Left renal cortex interstitium (tissue), 4 donors: ENCODE measurements at regions not wholly inside any gene's neighbourhood (a gene's known extent, or its start where the extent isn't known, plus 50 kb on each side); places are given as distances from the start of the nearest gene placed in this dataset.
"Not testable (repeated sequence)": the region's sequence is repeated elsewhere in the genome, so short reads cannot be mapped to it uniquely, and the experiment has no call there.

Source experiments
- DNase-seq, 4 donors: peaks; one replicate each; pipeline ENCODE4 v3.0.0-alpha.2; 2013; ENCODE audit warnings: low read depth in 4 of 4, low spot score in 2 of 4, missing footprints in 1 of 4

- DNase-seq = no peak
These were observed 1225.3 kb downstream of the SUCLG1 start for GRCh38 chr2:83233781-83234180.

GRCh38 chr2:83233326-83233725 is 1225.8 kb downstream of the SUCLG1 start:
- no peak for DNase-seq

GRCh38 chr2:83229443-83229842 is 1229.6 kb downstream of the SUCLG1 start:
- no peak for DNase-seq

- DNase-seq = no peak
These were observed 1234.4 kb downstream of the SUCLG1 start for GRCh38 chr2:83224591-83225200.

- no peak for DNase-seq
These were observed 1237.8 kb downstream of the SUCLG1 start for GRCh38 chr2:83221258-83221657.

GRCh38 chr2:83217854-83218253 is 1241.2 kb downstream of the SUCLG1 start:
- DNase-seq = no peak

- peak in 1 of 4 donors; percentile 28 for DNase-seq
These were observed 1262.9 kb downstream of the SUCLG1 start for GRCh38 chr2:83196225-83196624.

GRCh38 chr2:83191316-83191715 is 1267.8 kb downstream of the SUCLG1 start:
- DNase-seq = no peak

GRCh38 chr2:83186105-83186760 is 1272.8 kb downstream of the SUCLG1 start:
- DNase-seq = no peak

- not testable (repeated sequence) for DNase-seq
These were observed 1278.1 kb downstream of the SUCLG1 start for GRCh38 chr2:83180862-83181530.

- DNase-seq = no peak
These were observed 1282.5 kb downstream of the SUCLG1 start for GRCh38 chr2:83176539-83176938.

GRCh38 chr2:83172841-83173240 is 1286.2 kb downstream of the SUCLG1 start:
- DNase-seq = no peak

GRCh38 chr2:83168377-83168776 is 1290.7 kb downstream of the SUCLG1 start:
- DNase-seq = no peak

GRCh38 chr2:83162421-83162820 is 1296.7 kb downstream of the SUCLG1 start:
- no peak for DNase-seq

- no peak for DNase-seq
These were observed 1298.5 kb downstream of the SUCLG1 start for GRCh38 chr2:83160571-83160970.

GRCh38 chr2:83155826-83156225 is 1303.3 kb downstream of the SUCLG1 start:
- no peak for DNase-seq

GRCh38 chr2:83143946-83144345 is 1315.1 kb downstream of the SUCLG1 start:
- no peak for DNase-seq

GRCh38 chr2:83142934-83143333 is 1316.1 kb downstream of the SUCLG1 start:
- DNase-seq = no peak

- no peak for DNase-seq
These were observed 1343.5 kb downstream of the SUCLG1 start for GRCh38 chr2:83115606-83116005.

GRCh38 chr2:83115155-83115554 is 1343.9 kb downstream of the SUCLG1 start:
- no peak for DNase-seq

- DNase-seq = no peak
These were observed 1345.1 kb downstream of the SUCLG1 start for GRCh38 chr2:83113953-83114352.

GRCh38 chr2:83112858-83113257 is 1346.2 kb downstream of the SUCLG1 start:
- DNase-seq = no peak
